ENCODE measurements at regions not wholly inside any gene's neighbourhood (a gene's known extent, or its start where the extent isn't known, plus 50 kb on each side); places are given as distances from the start of the nearest gene placed in this dataset.
A peak's percentile ranks its signal among the peaks of the same experiment; 100 is the strongest.
"Not testable (repeated sequence)": the region's sequence is repeated elsewhere in the genome, so short reads cannot be mapped to it uniquely, and the experiment has no call there.

DNA sequence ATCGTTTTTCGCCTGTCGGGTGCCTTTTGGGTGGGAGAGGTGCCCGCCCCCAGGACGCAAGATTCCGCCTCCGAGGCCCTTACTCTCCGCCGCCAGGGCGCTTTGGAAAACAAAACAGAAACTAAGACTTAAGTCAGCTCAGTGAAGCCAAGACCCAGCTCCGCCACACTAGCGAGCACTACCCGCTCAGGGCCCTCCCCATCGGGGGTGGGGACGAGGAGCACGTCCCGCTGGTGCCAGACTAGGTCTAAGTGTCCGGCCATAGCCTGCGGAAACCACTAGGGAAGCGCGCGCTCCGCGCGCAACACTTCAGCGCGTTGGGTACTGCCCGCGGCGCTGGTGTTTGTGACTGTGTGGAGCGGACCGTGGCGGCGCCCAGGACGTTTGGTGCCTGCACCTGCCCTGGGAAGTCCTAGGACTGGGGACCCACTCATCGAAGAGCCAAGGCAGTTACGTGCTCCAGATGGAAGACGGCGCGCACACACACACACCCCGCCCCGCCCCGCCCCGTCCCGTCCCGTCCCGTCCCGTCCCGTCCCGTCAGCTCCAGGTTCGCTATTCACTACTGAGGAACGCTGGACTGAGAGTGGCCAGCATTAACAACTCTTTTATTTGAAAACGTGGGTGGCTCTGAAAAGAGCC is 57.6 kb upstream of the BOLA1 start:
- H3K4me3 ChIP-seq (ENCODE audit: low read length in 2 of 2); DNase-seq (ENCODE audit: low read depth in 6 of 9, low spot score in 9 of 9); H3K4me1 ChIP-seq (ENCODE audit: control insufficient read depth in 2 of 2, insufficient read depth in 2 of 2, low read length in 2 of 2); H3K27me3 ChIP-seq (ENCODE audit: control insufficient read depth in 2 of 2, insufficient read depth in 1 of 2, low read length in 1 of 2); H3K27ac ChIP-seq (ENCODE audit: low read depth in 1 of 2, low read length in 1 of 2); H3K36me3 ChIP-seq (ENCODE audit: control insufficient read depth in 2 of 2, insufficient read depth in 2 of 2, low read length in 1 of 2); H3K9me3 ChIP-seq (ENCODE audit: control insufficient read depth in 2 of 2, insufficient read depth in 1 of 2, low read length in 1 of 2): not testable (repeated sequence)
- WGBS = no CpG with 5 or more reads among the region's 53 CpGs

GRCh38 chr1:149842458-149843064 is 56.8 kb upstream of the BOLA1 start:
- DNase-seq (ENCODE audit: low read depth in 6 of 9, low spot score in 9 of 9) = not testable (repeated sequence)
- WGBS = no CpG with 5 or more reads among the region's 62 CpGs

GRCh38 chr1:149843431-149844041 is 55.8 kb upstream of the BOLA1 start:
- DNase-seq (ENCODE audit: low read depth in 6 of 9, low spot score in 9 of 9) = peak in 5 of 9 donors; percentile 27 to 64 (median 44)
- Histone ChIP-seq H3K9me3 (ENCODE audit: control insufficient read depth in 2 of 2, insufficient read depth in 1 of 2, low read length in 1 of 2) (no peaks in the 10 kb centered on the region), H3K36me3 (ENCODE audit: control insufficient read depth in 2 of 2, insufficient read depth in 2 of 2, low read length in 1 of 2) (peaks cover 0 to 17% of the 10 kb centered on the region in 2 donors), H3K4me3 (ENCODE audit: low read length in 2 of 2) (peak overlapping the region; percentile 65 to 80), H3K27ac (ENCODE audit: low read depth in 1 of 2, low read length in 1 of 2) (peak overlapping the region; percentile 93 to 95), H3K4me1 (ENCODE audit: control insufficient read depth in 2 of 2, insufficient read depth in 2 of 2, low read length in 2 of 2) (peaks cover 13 to 20% of the 10 kb centered on the region in 2 donors), H3K27me3 (ENCODE audit: control insufficient read depth in 2 of 2, insufficient read depth in 1 of 2, low read length in 1 of 2) (no peaks in the 10 kb centered on the region)
- 2% methylated on average over 13 of the region's 16 CpGs for WGBS

More at GRCh38 chr1:149842458-149843064, 56.8 kb upstream of the BOLA1 start:
- not testable (repeated sequence) for H3K9me3 ChIP-seq (ENCODE audit: control insufficient read depth in 2 of 2, insufficient read depth in 1 of 2, low read length in 1 of 2); H3K4me3 ChIP-seq (ENCODE audit: low read length in 2 of 2); H3K27me3 ChIP-seq (ENCODE audit: control insufficient read depth in 2 of 2, insufficient read depth in 1 of 2, low read length in 1 of 2); H3K27ac ChIP-seq (ENCODE audit: low read depth in 1 of 2, low read length in 1 of 2)
- Histone ChIP-seq H3K4me1 (ENCODE audit: control insufficient read depth in 2 of 2, insufficient read depth in 2 of 2, low read length in 2 of 2) (peaks cover 7 to 12% of the 10 kb centered on the region in 2 donors), H3K36me3 (ENCODE audit: control insufficient read depth in 2 of 2, insufficient read depth in 2 of 2, low read length in 1 of 2) (peaks cover 0 to 14% of the 10 kb centered on the region in 2 donors)

DNA sequence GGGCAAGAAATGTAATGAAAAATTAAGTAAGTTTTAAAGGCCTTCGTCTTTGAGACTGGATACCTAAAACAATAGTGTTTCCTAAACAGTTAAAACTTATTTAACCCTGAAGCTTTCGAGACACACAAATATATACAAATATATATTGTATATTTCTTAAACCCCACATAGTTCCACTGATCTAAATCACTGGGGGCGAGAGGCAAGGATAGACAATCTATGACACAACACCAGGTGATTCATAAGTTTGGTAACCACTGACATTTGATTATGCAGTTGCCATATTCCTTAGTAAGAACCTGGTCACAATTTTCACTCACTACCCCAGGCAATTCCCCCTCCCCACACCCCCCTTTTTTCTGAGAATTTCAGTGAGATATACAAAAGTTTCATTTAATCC is 55.3 kb upstream of the BOLA1 start:
- H3K4me1 ChIP-seq (ENCODE audit: control insufficient read depth in 2 of 2, insufficient read depth in 2 of 2, low read length in 2 of 2) = peaks cover 16 to 24% of the 10 kb centered on the region in 2 donors
- H3K9me3 ChIP-seq (ENCODE audit: control insufficient read depth in 2 of 2, insufficient read depth in 1 of 2, low read length in 1 of 2) = no peaks in the 10 kb centered on the region
- DNase-seq (ENCODE audit: low read depth in 6 of 9, low spot score in 9 of 9) = peak in 5 of 9 donors; percentile 18 to 73 (median 39)
- H3K27ac ChIP-seq (ENCODE audit: low read depth in 1 of 2, low read length in 1 of 2) = peak overlapping the region in 1 of 2 donors; percentile 95
- no peaks in the 10 kb centered on the region for H3K27me3 ChIP-seq (ENCODE audit: control insufficient read depth in 2 of 2, insufficient read depth in 1 of 2, low read length in 1 of 2)
- peaks cover 0 to 17% of the 10 kb centered on the region in 2 donors for H3K36me3 ChIP-seq (ENCODE audit: control insufficient read depth in 2 of 2, insufficient read depth in 2 of 2, low read length in 1 of 2)
- peak overlapping the region; percentile 65 to 80 for H3K4me3 ChIP-seq (ENCODE audit: low read length in 2 of 2)
- WGBS = 41% methylated on average over 3 of the region's 3 CpGs

- H3K27me3 ChIP-seq (ENCODE audit: control insufficient read depth in 2 of 2, insufficient read depth in 1 of 2, low read length in 1 of 2) = no peaks in the 10 kb centered on the region
- peaks cover 20 to 28% of the 10 kb centered on the region in 2 donors for H3K4me1 ChIP-seq (ENCODE audit: control insufficient read depth in 2 of 2, insufficient read depth in 2 of 2, low read length in 2 of 2)
- WGBS = 82% methylated on average over 4 of the region's 4 CpGs
- peaks cover 0 to 17% of the 10 kb centered on the region in 2 donors for H3K36me3 ChIP-seq (ENCODE audit: control insufficient read depth in 2 of 2, insufficient read depth in 2 of 2, low read length in 1 of 2)
- H3K27ac ChIP-seq (ENCODE audit: low read depth in 1 of 2, low read length in 1 of 2) = peak overlapping the region in 1 of 2 donors; percentile 95
- H3K4me3 ChIP-seq (ENCODE audit: low read length in 2 of 2) = peak overlapping the region; percentile 65 to 80
- DNase-seq (ENCODE audit: low read depth in 6 of 9, low spot score in 9 of 9) = peak in 2 of 9 donors; percentile 14 to 41
- H3K9me3 ChIP-seq (ENCODE audit: control insufficient read depth in 2 of 2, insufficient read depth in 1 of 2, low read length in 1 of 2) = no peaks in the 10 kb centered on the region
These were observed 54.6 kb upstream of the BOLA1 start for GRCh38 chr1:149844650-149845255.

- H3K4me3 ChIP-seq (ENCODE audit: low read length in 2 of 2) = peak overlapping the region; percentile 65 to 80
- H3K36me3 ChIP-seq (ENCODE audit: control insufficient read depth in 2 of 2, insufficient read depth in 2 of 2, low read length in 1 of 2) = peaks cover 0 to 17% of the 10 kb centered on the region in 2 donors
- 91% methylated on average over 3 of the region's 3 CpGs for WGBS
- DNase-seq (ENCODE audit: low read depth in 6 of 9, low spot score in 9 of 9) = peak in 5 of 9 donors; percentile 17 to 59 (median 20)
- H3K4me1 ChIP-seq (ENCODE audit: control insufficient read depth in 2 of 2, insufficient read depth in 2 of 2, low read length in 2 of 2) = peaks cover 20 to 28% of the 10 kb centered on the region in 2 donors
- H3K27ac ChIP-seq (ENCODE audit: low read depth in 1 of 2, low read length in 1 of 2) = peak overlapping the region; percentile 12 to 95
- H3K9me3 ChIP-seq (ENCODE audit: control insufficient read depth in 2 of 2, insufficient read depth in 1 of 2, low read length in 1 of 2) = no peaks in the 10 kb centered on the region
- H3K27me3 ChIP-seq (ENCODE audit: control insufficient read depth in 2 of 2, insufficient read depth in 1 of 2, low read length in 1 of 2) = no peaks in the 10 kb centered on the region
These were observed 54.0 kb upstream of the BOLA1 start for GRCh38 chr1:149845416-149845815.

- 94% methylated on average over 3 of the region's 3 CpGs for WGBS
These were observed 53.3 kb upstream of the BOLA1 start for GRCh38 chr1:149846042-149846441.

DNA sequence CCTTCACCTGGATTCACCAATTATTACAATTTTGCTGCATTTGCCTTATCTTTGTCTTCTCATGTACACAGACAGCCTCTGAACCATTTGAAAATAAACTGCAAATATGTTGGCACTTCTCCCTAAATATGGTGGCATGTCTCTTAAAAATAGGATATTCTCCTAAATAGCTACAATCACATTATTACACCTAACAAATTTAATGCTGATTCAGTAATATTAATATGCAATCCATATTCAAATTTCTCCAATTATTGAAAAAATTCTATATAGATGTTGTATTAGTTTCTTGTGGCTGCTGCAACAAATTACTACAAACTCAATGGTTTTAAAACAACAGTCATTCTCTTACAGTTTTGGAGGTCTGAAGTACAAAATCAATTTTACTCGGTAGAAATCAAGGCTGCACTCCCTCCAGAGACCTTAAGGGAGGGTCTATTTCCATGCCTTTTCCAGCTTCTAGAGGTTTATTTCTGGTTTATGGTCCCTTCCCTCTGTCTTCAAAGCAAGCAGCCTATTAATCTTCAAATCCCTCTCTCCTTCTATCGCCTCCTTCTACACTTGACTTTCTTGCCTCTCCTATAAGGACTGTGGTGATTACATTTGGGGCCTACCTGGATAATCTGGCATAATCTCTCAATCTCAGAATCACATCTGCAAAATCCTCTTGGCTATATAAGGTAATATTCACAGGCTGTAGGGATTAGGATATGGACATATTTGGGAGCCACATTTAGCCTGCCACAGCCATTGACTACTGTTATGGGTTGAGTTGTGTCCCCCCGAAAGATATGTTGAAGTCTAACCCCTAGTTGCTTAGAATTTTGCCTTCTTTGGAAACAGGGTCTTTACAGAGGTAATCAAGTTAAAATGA is 52.5 kb upstream of the BOLA1 start:
- no peaks in the 10 kb centered on the region for H3K27me3 ChIP-seq (ENCODE audit: control insufficient read depth in 2 of 2, insufficient read depth in 1 of 2, low read length in 1 of 2)

More at GRCh38 chr1:149846042-149846441, 53.3 kb upstream of the BOLA1 start:
- Histone ChIP-seq H3K27ac (ENCODE audit: low read depth in 1 of 2, low read length in 1 of 2) (peak overlapping the region in 1 of 2 donors; percentile 95), H3K36me3 (ENCODE audit: control insufficient read depth in 2 of 2, insufficient read depth in 2 of 2, low read length in 1 of 2) (peaks cover 0 to 17% of the 10 kb centered on the region in 2 donors), H3K4me1 (ENCODE audit: control insufficient read depth in 2 of 2, insufficient read depth in 2 of 2, low read length in 2 of 2) (peaks cover 20 to 28% of the 10 kb centered on the region in 2 donors), H3K27me3 (ENCODE audit: control insufficient read depth in 2 of 2, insufficient read depth in 1 of 2, low read length in 1 of 2) (no peaks in the 10 kb centered on the region), H3K9me3 (ENCODE audit: control insufficient read depth in 2 of 2, insufficient read depth in 1 of 2, low read length in 1 of 2) (no peaks in the 10 kb centered on the region), H3K4me3 (ENCODE audit: low read length in 2 of 2) (peak overlapping the region in 1 of 2 donors; percentile 4)
- DNase-seq (ENCODE audit: low read depth in 6 of 9, low spot score in 9 of 9) = peak in 4 of 9 donors; percentile 11 to 28 (median 22)

More for the DNA sequence above, 52.5 kb upstream of the BOLA1 start:
- peak overlapping the region in 1 of 2 donors; percentile 26 for H3K27ac ChIP-seq (ENCODE audit: low read depth in 1 of 2, low read length in 1 of 2)
- no peaks in the 10 kb centered on the region for H3K9me3 ChIP-seq (ENCODE audit: control insufficient read depth in 2 of 2, insufficient read depth in 1 of 2, low read length in 1 of 2)
- H3K4me1 ChIP-seq (ENCODE audit: control insufficient read depth in 2 of 2, insufficient read depth in 2 of 2, low read length in 2 of 2) = peaks cover 20 to 28% of the 10 kb centered on the region in 2 donors
- 84% methylated on average over 3 of the region's 3 CpGs for WGBS
- peaks cover 0 to 17% of the 10 kb centered on the region in 2 donors for H3K36me3 ChIP-seq (ENCODE audit: control insufficient read depth in 2 of 2, insufficient read depth in 2 of 2, low read length in 1 of 2)
- peak overlapping the region in 1 of 2 donors; percentile 2 for H3K4me3 ChIP-seq (ENCODE audit: low read length in 2 of 2)
- DNase-seq (ENCODE audit: low read depth in 6 of 9, low spot score in 9 of 9) = peak in 2 of 9 donors; percentile 13 to 28

Measured in thymus (tissue), 11 donors.